Tibial artery (tissue), 4 donors: ENCODE measurements at regions not wholly inside any gene's neighbourhood (a gene's known extent, or its start where the extent isn't known, plus 50 kb on each side); places are given as distances from the start of the nearest gene placed in this dataset.

Experiments
- DNase-seq, 2 donors: peaks; one replicate each; pipeline ENCODE4 v3.0.0-alpha.2; 2019
- H3K27ac ChIP-seq, 2 donors: fragments of 200-600 bp; sonication (generic) in 1 of 2; 1 replicate in 1 of 2; 2 replicates in 1 of 2; pipeline ENCODE4 v1.5.1; 2018 to 2019; ENCODE audit warnings: mild to moderate bottlenecking in 1 of 2
- H3K27me3 ChIP-seq, 2 donors: fragments of 200-600 bp; sonication (generic) in 1 of 2; one replicate each; pipeline versions ENCODE4 v1.5.1 to v1.6.0; 2016 to 2019
- H3K36me3 ChIP-seq, 3 donors: fragments of 200-600 bp; sonication (generic) in 2 of 3; one replicate each; pipeline ENCODE4 v1.5.1; 2016 to 2019; ENCODE audit warnings: mild to moderate bottlenecking in 2 of 3
- H3K4me1 ChIP-seq, 4 donors: fragments of 200-600 bp; sonication (generic) in 2 of 4; 1 replicate in 3 of 4; 2 replicates in 1 of 4; pipeline ENCODE4 v1.5.1; 2016 to 2019
- H3K4me3 ChIP-seq, 2 donors: fragments of 200-600 bp; sonication (generic) in 1 of 2; 1 replicate in 1 of 2; 2 replicates in 1 of 2; pipeline ENCODE4 v1.5.1; 2018 to 2019; ENCODE audit warnings: mild to moderate bottlenecking in 2 of 2
- H3K9me3 ChIP-seq, 3 donors: fragments of 200-600 bp; sonication (generic) in 1 of 3; one replicate each; pipeline ENCODE4 v1.5.1; 2016 to 2019
- CTCF ChIP-seq, 2 experiments: fragments of 200-600 bp in 1 of 2; fragments of 450-650 bp in 1 of 2; IDR thresholded peaks; one replicate each; pipeline ENCODE4 v1.5.1; 2017 to 2019; ENCODE audit warnings: antibody characterized with exemption in 2 of 2, mild to moderate bottlenecking in 1 of 2, moderate library complexity in 1 of 2
- intact Hi-C: fragments of 100-400 bp; cut with DNase I; formaldehyde crosslinking; loops from one replicate; pipeline ENCODE4 v1.15.0; 2023; ENCODE audit warnings: low total_unique reads

- DNase-seq: peak; percentile 11 to 13
- TF ChIP-seq CTCF (IDR thresholded peaks at IDR 0.05): no peak
- H3K4me1 ChIP-seq: peaks cover 0 to 10% (median 7%) of the 10 kb centered on the region in 4 donors
- H3K27ac ChIP-seq: no peak overlapping the region
- no peaks in the 10 kb centered on the region for H3K9me3 ChIP-seq
- intact Hi-C loops: loop anchor here (10.0 kb wide), 2 partner anchors 245 to 635 kb away; partner anchors contain the start of gene NECTIN1
- no peak overlapping the region for H3K4me3 ChIP-seq
- peaks cover 0 to 27% of the 10 kb centered on the region in 2 donors for H3K27me3 ChIP-seq
- H3K36me3 ChIP-seq: no peaks in the 10 kb centered on the region
Observed at GRCh38 chr11:119479685-119480275, 56.8 kb upstream of the THY1 start.

- Histone ChIP-seq H3K27me3 (peaks cover 0 to 28% of the 10 kb centered on the region in 2 donors), H3K9me3 (no peaks in the 10 kb centered on the region), H3K4me3 (no peak overlapping the region), H3K27ac (no peak overlapping the region), H3K4me1 (peaks cover 0 to 10% (median 7%) of the 10 kb centered on the region in 4 donors), H3K36me3 (no peaks in the 10 kb centered on the region)
- intact Hi-C loops: no loop called here
- no peak for TF ChIP-seq CTCF (IDR thresholded peaks at IDR 0.05)
- peak in 1 of 2 donors; percentile 40 for DNase-seq
Observed at GRCh38 chr11:119478711-119479285, 55.8 kb upstream of the THY1 start.

- H3K27ac ChIP-seq: no peak overlapping the region
- peak; percentile 12 to 45 for DNase-seq
- intact Hi-C loops: no loop called here
- peaks cover 0 to 16% of the 10 kb centered on the region in 2 donors for H3K27me3 ChIP-seq
- TF ChIP-seq CTCF (IDR thresholded peaks at IDR 0.05): no peak
- no peaks in the 10 kb centered on the region for H3K9me3 ChIP-seq
- H3K4me3 ChIP-seq: no peak overlapping the region
- peaks cover 0 to 10% (median 7%) of the 10 kb centered on the region in 4 donors for H3K4me1 ChIP-seq
- no peaks in the 10 kb centered on the region for H3K36me3 ChIP-seq
Observed at GRCh38 chr11:119476666-119477331, 53.8 kb upstream of the THY1 start.

- no peak for TF ChIP-seq CTCF (IDR thresholded peaks at IDR 0.05)
- intact Hi-C loops: no loop called here
- no peak overlapping the region for H3K27ac ChIP-seq
Observed at GRCh38 chr11:119476038-119476437, 53.1 kb upstream of the THY1 start.

GRCh38 chr11:119474682-119475596, 52.0 kb upstream of the THY1 start:
- peak; percentile 66 to 74 for DNase-seq
- no peaks in the 10 kb centered on the region for H3K36me3 ChIP-seq
- peak; percentile 82 to 83 for TF ChIP-seq CTCF (IDR thresholded peaks at IDR 0.05)
- H3K9me3 ChIP-seq: no peaks in the 10 kb centered on the region
- H3K4me1 ChIP-seq: peaks cover 0 to 3% (median 1%) of the 10 kb centered on the region in 4 donors
- H3K4me3 ChIP-seq: no peak overlapping the region
- intact Hi-C loops: no loop called here
- no peak overlapping the region for H3K27ac ChIP-seq
- peaks cover 0 to 6% of the 10 kb centered on the region in 2 donors for H3K27me3 ChIP-seq

More at GRCh38 chr11:119476038-119476437, 53.1 kb upstream of the THY1 start:
- no peaks in the 10 kb centered on the region for H3K9me3 ChIP-seq
- no peak for DNase-seq
- no peak overlapping the region for H3K4me3 ChIP-seq
- H3K4me1 ChIP-seq: peaks cover 0 to 3% (median 1%) of the 10 kb centered on the region in 4 donors
- H3K27me3 ChIP-seq: peaks cover 0 to 12% of the 10 kb centered on the region in 2 donors
- no peaks in the 10 kb centered on the region for H3K36me3 ChIP-seq
